ENCODE measurements at regions not wholly inside any gene's neighbourhood (a gene's known extent, or its start where the extent isn't known, plus 50 kb on each side); places are given as distances from the start of the nearest gene placed in this dataset.

DNA sequence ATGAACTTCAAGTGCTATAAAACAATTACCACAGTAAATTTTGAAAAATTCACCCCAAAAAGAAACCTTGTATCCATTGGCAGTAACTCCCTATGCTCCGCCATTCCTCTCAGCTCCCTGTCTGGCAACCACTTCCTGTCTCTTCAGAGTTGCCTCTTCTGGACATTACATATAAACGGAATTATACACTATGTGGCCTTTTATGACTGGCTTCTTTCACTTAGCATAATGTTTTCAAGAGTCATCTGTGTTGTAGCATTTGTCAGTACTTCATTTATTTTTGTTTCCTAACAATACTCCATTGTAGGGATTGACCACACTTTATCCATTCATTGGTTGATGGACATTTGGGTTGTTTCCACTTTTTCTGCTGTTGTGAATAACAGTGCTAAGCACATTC is 50.1 kb downstream of the CEP43 start:
- no peak for ATAC-seq

GRCh38 chr6:167050903-167051302 is 51.7 kb downstream of the CEP43 start:
- no peak for ATAC-seq

- ATAC-seq: no peak
Measured at GRCh38 chr6:167053895-167054530, 54.8 kb downstream of the CEP43 start.

GRCh38 chr6:167054987-167055386 is 55.8 kb downstream of the CEP43 start:
- ATAC-seq: no peak

DNA sequence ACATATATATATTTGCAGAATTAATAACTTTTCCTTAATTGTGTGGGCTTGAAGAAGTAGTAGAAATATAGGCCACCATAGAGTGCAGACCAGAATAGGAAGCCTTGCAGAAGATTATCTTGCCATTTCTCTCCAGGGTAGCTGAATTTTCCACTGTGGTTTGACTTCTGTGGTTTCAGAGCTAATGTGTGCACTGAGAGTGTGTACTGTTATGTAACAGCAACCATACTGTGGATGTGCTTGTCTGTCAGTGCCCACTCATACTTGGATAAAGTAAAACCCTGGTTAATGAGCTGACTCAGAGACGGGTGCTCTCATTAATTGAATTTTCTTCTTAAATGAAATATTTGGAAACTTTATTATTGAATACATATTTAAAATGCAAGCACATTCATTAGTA is 57.2 kb downstream of the CEP43 start:
- ATAC-seq: peak; percentile 46

DNA sequence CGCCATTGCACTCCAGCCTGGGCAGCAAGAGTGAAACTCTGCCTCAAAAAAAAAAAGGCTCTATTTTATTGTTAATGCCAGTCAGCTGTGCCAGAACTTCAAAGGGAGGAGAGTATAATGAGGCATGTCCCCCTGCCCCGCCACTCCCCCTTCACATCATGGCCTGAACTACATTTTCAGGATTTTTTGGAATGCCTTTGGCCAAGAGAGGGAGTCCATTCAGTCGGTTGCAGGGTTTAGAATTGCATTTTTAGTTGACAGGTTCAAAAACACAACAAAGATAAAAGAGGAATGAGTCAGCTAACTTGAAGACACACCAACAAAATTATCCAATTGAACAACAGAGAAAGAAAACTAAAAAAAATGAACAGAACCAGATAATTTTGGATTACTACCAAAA is 59.1 kb downstream of the CEP43 start:
- ATAC-seq: no peak

Data from esophagus mucosa (tissue), 1 donor.